ENCODE measurements at regions not wholly inside any gene's neighbourhood (a gene's known extent, or its start where the extent isn't known, plus 50 kb on each side); places are given as distances from the start of the nearest gene placed in this dataset.

DNA sequence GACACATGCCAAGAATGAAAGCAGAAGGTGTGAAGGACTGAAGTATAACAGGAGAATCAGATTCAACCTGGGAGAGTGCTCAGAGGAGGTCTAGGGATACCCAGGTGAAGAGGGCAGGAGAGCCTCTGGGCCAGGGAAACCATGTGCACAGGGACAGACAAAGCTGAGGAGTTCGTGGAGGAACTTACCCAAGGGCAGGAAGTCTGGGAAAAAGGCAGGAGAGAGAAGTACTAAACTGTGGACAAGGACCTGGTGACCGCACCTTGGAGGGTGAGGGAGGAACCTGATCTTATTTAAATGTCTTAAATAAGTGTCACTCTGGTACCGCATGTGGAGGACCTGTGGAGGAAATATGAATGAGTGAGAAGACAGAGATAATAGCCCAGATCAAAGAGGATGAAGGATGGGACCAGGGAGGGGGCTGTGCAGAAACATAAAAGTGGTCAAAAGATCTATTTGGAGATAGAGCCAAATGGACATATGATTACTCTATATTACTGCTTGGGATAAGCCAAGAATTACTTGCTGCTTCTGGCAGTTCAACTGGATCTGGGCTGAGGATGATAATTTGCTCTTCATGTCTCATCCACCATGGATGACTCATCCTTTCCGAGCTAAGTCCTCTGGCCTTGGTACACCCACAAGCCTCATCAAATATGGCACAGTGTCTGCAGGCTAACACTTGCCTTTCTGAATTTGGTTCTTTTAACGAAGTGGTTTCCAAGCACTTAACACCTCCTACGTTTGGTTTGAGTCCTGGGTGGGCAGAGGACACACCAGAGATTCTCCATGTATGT is 116.9 kb upstream of the NMNAT3 start:
- Histone ChIP-seq H3K9me3 (ENCODE audit: low read length) (no peaks in the 10 kb centered on the region), H4K20me1 (ENCODE audit: insufficient read depth, low read length) (no peaks in the 10 kb centered on the region), H3K4me3 (replicated peaks in 1 of 3; ENCODE audit: insufficient read depth in 1 of 3, low read depth in 2 of 3, low read length in 3 of 3) (no peak overlapping the region), H3K4me2 (ENCODE audit: low read depth, low read length) (no peak overlapping the region), H3K36me3 (replicated peaks in 1 of 2; ENCODE audit: control insufficient read depth in 1 of 2, insufficient read depth in 2 of 2, low read length in 2 of 2) (no peaks in the 10 kb centered on the region), H3K27ac (ENCODE audit: extremely low read length, insufficient read depth, low read length) (no peak overlapping the region), H3K9ac (ENCODE audit: insufficient read depth, low read depth, low read length) (no peak overlapping the region), H3K79me2 (ENCODE audit: insufficient read depth, low read length) (no peaks in the 10 kb centered on the region), H3K27me3 (ENCODE audit: control insufficient read depth in 1 of 2, insufficient read depth in 2 of 2, low read length in 2 of 2) (no peaks in the 10 kb centered on the region), H2AFZ (ENCODE audit: low read length) (no peak overlapping the region), H3K4me1 (ENCODE audit: insufficient read depth, low read length) (no peaks in the 10 kb centered on the region)
- TF ChIP-seq CHCHD3 (CRISPR knock-in tag; IDR thresholded peaks at IDR 0.05) (no peak), ZNF644 (CRISPR knock-in tag; IDR thresholded peaks at IDR 0.05; ENCODE audit: low read depth) (0 out of 2 replicates have a peak, but pooled peaks have one; percentile 13), FOSL2 (CRISPR knock-in tag; IDR thresholded peaks at IDR 0.05) (peak; percentile 52)
- intact Hi-C loops (cut with micrococcal nuclease; ENCODE audit: unreplicated experiment) (no loop called here), in situ Hi-C loops (cut with HindIII; ENCODE audit: extremely low pct_ligation_motif_present, low pct_unique_long_range_greater_than_20kb) (no loop called here)
- DNase-seq (ENCODE audit: low spot score) (no peak), FAIRE-seq (no peak), ATAC-seq (no peak)
- ChIA-PET POLR2A (no interaction called here), CTCF (ENCODE audit: low intra/inter-chr PET ratio, low total read pairs) (no interaction called here)
- BruUV-seq (replicated peaks): no TSS peak
- 4% methylated on average over 6 of the region's 6 CpGs for WGBS (ENCODE audit: low lambda C conversion rate)

- 0% methylated on average over 3 of the region's 3 CpGs for WGBS (ENCODE audit: low lambda C conversion rate)
- Histone ChIP-seq H3K4me1 (ENCODE audit: insufficient read depth, low read length) (no peaks in the 10 kb centered on the region), H3K9ac (ENCODE audit: insufficient read depth, low read depth, low read length) (no peak overlapping the region), H3K36me3 (replicated peaks in 1 of 2; ENCODE audit: control insufficient read depth in 1 of 2, insufficient read depth in 2 of 2, low read length in 2 of 2) (no peaks in the 10 kb centered on the region), H3K4me3 (replicated peaks in 1 of 3; ENCODE audit: insufficient read depth in 1 of 3, low read depth in 2 of 3, low read length in 3 of 3) (no peak overlapping the region), H2AFZ (ENCODE audit: low read length) (no peak overlapping the region), H3K4me2 (ENCODE audit: low read depth, low read length) (no peak overlapping the region), H3K27me3 (ENCODE audit: control insufficient read depth in 1 of 2, insufficient read depth in 2 of 2, low read length in 2 of 2) (no peaks in the 10 kb centered on the region), H3K9me3 (ENCODE audit: low read length) (no peaks in the 10 kb centered on the region), H3K27ac (ENCODE audit: extremely low read length, insufficient read depth, low read length) (no peak overlapping the region), H3K79me2 (ENCODE audit: insufficient read depth, low read length) (no peaks in the 10 kb centered on the region), H4K20me1 (ENCODE audit: insufficient read depth, low read length) (no peaks in the 10 kb centered on the region)
- FAIRE-seq: no peak
- BruUV-seq (replicated peaks): no TSS peak
- intact Hi-C loops (cut with micrococcal nuclease; ENCODE audit: unreplicated experiment) (no loop called here), in situ Hi-C loops (cut with HindIII; ENCODE audit: extremely low pct_ligation_motif_present, low pct_unique_long_range_greater_than_20kb) (no loop called here)
- ChIA-PET CTCF (ENCODE audit: low intra/inter-chr PET ratio, low total read pairs) (no interaction called here), POLR2A (no interaction called here)
- no peak for ATAC-seq
- no peak for DNase-seq (ENCODE audit: low spot score)
- no peak for TF ChIP-seq MTA1 (CRISPR knock-in tag; IDR thresholded peaks at IDR 0.05; ENCODE audit: borderline replicate concordance)
- no peak for TF ChIP-seq ZNF660 (CRISPR knock-in tag; IDR thresholded peaks at IDR 0.05; ENCODE audit: borderline replicate concordance, low read depth)
- TF ChIP-seq HOMEZ (CRISPR knock-in tag; IDR thresholded peaks at IDR 0.05; ENCODE audit: low read depth): no peak
- TF ChIP-seq ZNF24 (IDR thresholded peaks at IDR 0.05): no peak
- no peak for TF ChIP-seq ZEB1 (IDR thresholded peaks at IDR 0.05; ENCODE audit: insufficient replicate concordance, low read depth)
- TF ChIP-seq ZBTB37 (CRISPR knock-in tag; IDR thresholded peaks at IDR 0.05): no peak
- no peak for TF ChIP-seq ZNF354B (CRISPR knock-in tag; IDR thresholded peaks at IDR 0.05)
- TF ChIP-seq SALL2 (CRISPR knock-in tag; IDR thresholded peaks at IDR 0.05): no peak
- TF ChIP-seq SNAI1 (CRISPR knock-in tag; IDR thresholded peaks at IDR 0.05; ENCODE audit: borderline replicate concordance): no peak
- TF ChIP-seq ZNF335 (CRISPR knock-in tag; IDR thresholded peaks at IDR 0.05): no peak
- no peak for TF ChIP-seq ZNF383 (CRISPR knock-in tag; IDR thresholded peaks at IDR 0.05; ENCODE audit: borderline replicate concordance)
- TF ChIP-seq NCOA5 (CRISPR knock-in tag; IDR thresholded peaks at IDR 0.05): no peak
Measured at GRCh38 chr3:139793408-139793807, 115.6 kb upstream of the NMNAT3 start.
